Inferior parietal cortex (tissue), 1 donor: ENCODE measurements at regions not wholly inside any gene's neighbourhood (a gene's known extent, or its start where the extent isn't known, plus 50 kb on each side); places are given as distances from the start of the nearest gene placed in this dataset.

Experiments
- DNase-seq: peaks from one replicate; pipeline ENCODE4 v3.0.0-alpha.2; 2016; ENCODE audit errors: extremely low spot score

DNA sequence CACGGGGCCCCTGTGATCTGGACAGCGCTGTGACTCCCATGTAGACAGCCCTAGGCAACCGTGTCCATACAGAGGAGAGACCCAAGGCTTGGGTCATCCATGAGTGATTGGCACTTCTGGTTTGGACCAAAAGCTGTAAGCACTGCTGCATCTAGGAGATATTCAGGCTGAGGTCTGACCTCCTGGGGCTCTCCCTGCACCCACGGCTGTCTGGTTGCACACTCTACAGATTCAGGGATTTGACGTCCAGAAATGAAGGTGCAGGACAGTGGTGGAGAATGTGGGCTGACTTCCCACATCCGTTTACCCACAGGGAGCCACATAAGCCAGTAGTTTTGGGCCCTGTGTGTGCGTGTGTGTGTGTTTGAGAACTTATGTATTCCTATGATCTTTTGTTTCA, 76.2 kb upstream of the ARHGEF7 start:
- no peak for DNase-seq

DNA sequence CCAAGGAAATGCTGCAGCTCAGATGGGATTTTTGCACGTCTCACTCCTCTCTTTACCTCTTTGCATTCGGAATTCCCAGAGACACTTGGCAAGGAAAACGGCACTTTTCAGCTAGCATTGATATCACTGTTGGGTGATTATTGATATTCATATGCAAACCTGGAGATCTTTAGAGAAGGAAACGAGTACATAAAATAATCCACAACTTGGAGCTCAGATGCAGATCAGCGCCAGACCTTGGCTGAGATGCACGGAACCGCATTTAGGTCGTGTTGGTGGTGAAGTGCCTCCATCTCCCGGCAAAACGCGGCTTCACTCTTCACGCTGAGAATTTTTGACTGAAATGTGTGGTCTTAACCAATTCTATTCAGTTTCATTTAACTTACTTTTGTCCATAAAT, 77.2 kb upstream of the ARHGEF7 start:
- no peak for DNase-seq

DNA sequence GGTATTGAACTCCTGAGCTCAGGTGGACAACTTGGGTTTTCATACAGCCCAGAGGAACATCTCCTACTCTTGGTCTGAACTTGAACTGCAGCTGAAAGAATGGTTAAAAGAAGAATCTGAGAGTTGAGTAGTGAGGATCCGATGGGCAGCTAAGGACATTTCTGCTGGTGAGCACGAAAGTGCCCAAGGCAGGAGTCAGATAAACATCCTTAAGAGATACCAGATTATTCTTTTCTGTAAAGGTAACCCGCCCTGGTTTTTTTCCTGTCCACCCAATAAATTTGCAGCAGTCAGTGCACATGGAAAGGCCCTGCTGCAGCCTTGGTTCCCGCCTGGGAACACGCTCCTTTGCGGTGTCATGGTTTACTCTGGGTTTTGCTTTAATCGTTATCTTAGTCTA, 78.4 kb upstream of the ARHGEF7 start:
- no peak for DNase-seq

DNA sequence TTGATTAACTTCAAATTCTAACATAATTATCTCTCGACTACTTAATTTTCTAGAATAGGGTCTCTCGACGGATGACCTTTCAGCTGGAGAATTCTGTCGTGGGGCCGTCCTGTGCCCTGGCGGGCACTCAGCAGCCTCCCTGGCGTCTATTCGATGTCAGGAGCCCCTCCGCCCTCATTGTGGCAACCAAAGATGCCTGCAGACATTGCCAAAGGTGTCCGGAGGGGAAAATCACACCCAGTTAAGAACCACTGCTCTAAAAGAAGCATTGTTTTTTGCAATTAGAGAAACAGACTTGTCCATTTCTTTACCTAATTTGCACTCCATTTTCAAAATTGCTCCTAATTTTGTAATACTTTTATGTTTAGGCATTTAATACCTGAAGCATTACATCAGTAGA, 79.2 kb upstream of the ARHGEF7 start:
- no peak for DNase-seq

DNA sequence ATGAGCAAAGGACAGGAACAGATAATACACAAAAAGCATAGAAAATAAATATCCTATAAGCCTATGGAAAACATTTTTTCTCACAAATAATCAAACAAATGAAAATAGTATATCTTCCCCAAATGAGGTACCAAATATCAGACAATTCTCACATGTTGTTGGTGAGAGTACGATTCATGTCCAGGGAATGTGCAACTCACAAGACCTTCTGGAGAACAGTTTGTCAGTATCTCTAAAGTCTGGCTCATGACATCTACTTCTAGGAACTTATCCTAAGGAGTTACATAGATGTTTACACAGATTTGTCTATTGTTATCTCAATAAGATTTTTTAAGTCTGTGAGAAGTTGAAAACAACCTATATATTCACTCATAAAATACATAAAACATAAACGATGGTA, 80.3 kb upstream of the ARHGEF7 start:
- no peak for DNase-seq

DNA sequence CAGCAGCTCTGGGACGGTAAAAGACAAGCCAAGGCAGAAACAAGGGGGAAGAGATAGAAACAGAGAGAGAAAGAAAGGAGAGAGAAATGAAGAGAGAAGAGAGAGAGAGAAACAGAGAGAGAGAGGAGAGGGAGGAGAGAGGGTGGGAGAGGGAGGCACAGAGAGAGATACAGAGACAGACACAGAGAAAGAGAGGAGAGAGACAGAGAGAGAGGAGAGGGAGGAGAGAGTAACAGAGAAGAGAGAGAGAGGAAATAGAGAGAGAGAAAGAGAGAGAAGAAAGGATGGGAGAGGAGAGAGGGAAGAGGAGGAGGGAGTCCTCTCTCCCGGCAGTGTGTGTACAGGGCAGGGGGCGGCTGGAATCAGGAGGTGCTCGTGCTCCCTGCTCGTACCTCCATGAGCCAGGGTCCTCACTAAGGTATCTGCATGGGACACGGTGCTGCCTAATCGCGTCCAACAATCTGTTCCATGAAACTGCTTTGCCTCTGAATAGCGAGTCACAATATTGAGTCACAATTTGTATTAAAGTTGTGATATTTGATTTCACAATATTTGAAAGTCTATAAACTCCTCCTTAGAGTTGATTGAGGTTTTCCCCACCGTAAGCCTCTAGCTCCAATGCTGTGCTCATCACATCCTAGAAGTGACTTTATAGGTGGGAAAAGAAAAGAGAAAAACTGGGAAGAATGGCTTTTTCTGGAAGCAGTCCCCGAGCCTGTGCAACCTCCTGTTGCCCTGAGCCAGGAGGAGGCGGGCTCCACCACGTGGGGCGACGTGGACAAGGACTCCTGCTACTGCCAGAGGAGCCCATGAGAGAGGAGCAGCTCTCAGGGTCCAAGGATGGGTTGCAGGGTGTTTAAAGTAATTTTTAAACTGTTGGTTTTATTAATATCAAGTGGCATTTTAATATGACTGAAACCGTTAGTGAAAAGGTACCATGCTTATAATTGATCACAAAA, 81.7 kb upstream of the ARHGEF7 start:
- DNase-seq, result no peak

DNA sequence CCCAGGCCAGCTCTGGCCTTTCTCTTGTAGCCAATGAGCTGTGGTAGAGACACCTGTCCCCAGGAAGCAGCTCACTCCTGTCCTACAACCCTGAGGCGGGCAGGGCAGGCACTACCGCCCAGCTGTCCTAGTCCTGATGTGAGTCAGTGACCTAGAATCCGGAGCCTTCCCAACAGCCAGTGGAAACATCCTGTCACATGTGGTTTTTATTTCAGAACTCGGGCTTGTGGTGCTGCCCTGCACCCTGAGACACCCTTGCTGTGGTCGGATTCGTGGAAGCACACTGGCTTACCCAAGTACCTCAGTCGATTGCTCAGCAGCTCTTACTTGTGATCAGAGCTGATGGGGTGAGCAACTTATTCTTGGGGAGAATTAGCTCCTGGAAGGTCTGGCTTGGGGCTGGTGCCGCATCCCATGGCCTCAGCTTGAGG, 83.6 kb upstream of the ARHGEF7 start:
- no peak for DNase-seq

DNA sequence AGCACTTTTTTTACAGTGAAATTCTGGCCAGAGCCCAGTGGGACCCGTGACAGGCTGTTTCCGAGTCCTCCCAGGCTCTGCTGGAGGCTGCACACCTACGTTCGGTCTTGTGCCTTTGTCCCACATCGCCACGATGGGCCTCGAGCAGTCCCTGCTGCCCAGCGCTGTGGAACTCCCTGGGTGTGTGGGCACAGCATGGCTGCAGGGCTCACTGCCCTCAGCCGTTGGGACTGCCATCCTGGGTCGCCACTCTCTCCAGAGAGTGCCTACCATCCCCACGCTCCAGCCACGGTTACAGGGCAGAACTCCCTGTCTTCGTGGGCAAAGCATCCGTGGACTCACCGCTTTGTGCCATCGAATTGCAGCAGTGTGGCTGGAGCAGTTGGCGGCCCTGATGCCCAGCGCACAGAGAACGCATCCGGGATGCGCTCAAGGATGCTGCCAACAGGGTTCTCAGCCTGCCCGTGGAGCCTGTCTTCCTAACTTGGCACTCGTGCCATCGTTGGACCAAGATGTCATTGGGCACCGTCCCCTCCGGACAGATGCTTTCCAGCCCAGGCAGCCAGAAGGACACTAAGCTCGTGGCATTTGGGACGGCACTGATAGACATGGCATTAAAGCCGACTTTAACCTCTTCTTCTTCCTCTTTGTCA, 85.0 kb upstream of the ARHGEF7 start:
- DNase-seq, result no peak

DNA sequence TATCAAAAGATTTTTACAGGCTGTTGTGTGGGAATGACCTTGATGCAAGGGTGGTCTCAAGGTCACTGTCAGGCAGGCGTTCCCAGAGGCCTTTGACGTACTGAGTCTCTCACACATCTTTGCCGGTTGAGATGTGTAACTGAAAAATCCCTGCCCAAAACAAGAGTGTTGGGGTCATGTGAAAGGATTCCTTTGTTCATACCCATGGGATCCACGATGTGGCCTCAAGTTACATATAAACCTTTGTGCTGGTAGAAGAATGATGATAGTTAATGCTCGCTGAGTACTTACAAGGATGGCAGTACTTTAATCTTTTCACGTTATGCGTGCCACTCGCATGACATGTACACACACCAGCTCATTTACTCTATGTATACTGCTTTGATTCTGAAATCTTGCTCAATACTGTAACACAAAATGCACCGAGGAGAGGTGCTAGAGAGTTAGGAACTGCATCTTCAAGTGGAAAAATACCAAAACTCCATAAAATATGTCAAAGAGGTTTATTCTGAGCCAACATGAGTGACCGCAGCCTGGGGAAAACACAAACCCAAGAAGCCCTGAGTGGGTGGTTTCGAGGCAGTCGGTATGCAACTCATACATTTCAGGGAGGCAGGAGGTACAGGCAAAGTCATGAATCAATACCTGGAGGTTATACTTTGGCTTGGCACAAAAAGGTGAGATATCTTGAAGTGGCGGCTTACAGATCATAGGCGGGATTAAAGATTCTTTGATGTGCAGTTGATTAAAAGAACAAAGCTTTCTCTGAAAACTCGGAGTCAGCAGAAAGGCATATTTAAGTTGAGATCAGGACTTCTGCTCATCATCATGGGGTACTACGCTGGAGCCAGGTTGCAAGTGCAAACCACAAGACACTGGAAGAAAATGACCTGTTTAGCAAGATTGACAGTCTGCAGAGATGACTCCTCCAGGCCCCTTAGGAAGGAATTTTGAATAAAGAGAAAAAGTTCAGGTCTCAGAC, 87.4 kb upstream of the ARHGEF7 start:
- no peak for DNase-seq

DNA sequence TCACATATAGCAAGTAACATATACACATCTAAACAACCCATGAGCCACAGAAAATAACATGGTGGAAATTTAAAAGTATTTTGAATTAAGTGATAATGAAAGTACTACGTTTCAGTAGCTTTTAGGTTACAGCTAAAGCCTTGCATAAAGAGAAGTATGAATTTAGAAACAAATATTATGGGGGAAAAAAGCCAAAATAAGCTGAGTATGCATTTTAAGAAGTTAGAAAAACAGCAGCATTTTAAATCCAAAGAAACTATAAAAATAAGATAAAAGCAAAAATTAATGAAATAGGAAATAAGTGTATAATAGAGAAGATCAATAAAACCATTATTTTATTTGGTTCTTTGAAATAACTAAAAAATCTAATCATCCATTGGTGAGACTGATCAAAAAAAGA, 89.8 kb upstream of the ARHGEF7 start:
- DNase-seq, result no peak

DNA sequence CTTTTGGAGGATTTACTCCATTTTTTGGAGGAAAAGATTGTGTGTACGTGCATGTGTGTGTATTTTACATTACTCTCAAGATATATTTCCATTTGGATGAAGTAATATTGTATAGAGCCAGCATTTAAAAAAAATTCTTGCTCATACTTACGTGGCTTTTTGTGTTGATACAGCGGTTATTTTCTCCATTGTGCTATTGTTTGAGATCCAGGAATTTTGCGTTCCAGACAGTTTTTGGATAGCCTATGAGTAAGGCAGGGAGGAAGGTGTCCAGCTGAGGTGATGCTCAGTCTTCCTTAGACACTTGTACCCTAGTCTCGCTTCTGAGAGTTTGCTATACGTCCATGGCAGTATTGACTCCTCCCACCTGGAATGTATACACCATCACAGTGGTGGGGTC, 92.2 kb upstream of the ARHGEF7 start:
- DNase-seq, result no peak

DNA sequence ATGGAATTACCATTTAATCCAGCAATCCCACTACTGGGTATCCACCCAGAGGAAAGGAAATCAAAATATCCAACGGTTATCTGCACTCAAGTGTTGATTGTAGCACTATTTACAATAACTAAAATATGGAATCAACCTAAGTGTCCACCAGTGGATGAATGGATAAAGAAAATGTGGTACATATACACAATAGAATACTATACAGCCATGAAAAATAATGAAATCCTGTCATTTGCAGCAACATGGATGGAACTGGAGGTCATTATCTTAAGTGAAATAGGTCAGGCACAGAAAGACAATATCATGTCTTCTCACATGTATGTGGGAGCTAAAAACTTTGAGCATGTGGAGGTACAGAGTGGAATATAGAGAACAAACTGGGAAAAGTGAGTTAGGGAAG, 92.9 kb upstream of the ARHGEF7 start:
- no peak for DNase-seq

DNA sequence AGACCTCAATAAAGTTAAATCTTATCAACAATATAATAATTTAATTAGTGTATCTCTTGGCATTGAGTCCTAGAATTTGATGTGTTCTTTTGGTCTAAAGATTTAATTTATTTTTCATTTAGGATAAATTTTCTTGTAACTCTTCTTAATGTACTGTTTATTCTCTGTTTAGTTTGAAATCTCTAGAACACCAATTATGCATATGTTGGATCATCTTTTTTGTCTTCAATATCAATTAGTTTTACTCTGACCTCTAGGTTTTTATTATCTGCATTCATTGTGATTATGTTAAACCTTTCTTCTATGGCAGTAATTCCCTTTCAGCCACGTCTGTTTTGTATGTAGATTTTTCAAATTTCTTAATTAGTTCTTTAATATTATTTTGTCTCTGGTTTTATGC, 93.8 kb upstream of the ARHGEF7 start:
- no peak for DNase-seq

DNA sequence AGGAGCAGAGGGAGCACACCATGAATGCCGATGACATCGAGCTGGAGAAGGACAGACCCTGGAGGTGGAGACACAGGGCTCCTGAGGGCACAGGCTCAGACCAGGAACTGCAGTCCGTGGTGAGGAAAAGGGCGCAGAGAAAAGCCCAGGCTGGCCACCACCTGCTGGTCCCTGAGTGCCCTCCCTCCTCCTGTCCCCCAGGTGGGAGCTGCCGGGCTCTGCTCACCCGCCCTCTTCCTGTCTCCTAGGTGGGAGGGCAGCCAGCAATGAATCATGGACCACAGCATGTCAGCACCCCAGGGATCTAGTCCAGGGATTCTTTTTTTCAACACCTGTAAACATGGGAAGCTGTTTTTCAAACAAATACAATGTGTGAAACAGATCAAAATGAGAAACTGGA, 94.6 kb upstream of the ARHGEF7 start:
- no peak for DNase-seq

DNA sequence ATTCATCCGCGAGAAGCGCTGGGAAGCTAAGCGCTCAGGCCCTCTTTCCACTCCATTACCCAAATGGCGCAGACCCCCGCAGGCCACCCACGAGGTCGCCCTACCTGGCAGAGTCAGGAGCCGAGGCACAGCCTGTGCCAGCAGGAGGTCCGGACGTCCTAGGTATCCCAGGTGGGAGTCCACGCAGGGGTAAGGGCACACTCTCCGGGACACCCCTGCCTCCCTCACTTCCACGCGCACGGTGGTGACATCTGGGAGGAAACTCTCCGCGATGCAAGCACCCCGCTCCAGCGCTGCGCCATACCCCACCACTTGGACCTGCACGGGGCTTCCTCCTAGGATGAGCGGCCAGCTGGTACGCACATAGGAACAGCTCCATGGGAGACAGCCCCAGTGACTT, 95.1 kb upstream of the ARHGEF7 start:
- DNase-seq, result no peak

DNA sequence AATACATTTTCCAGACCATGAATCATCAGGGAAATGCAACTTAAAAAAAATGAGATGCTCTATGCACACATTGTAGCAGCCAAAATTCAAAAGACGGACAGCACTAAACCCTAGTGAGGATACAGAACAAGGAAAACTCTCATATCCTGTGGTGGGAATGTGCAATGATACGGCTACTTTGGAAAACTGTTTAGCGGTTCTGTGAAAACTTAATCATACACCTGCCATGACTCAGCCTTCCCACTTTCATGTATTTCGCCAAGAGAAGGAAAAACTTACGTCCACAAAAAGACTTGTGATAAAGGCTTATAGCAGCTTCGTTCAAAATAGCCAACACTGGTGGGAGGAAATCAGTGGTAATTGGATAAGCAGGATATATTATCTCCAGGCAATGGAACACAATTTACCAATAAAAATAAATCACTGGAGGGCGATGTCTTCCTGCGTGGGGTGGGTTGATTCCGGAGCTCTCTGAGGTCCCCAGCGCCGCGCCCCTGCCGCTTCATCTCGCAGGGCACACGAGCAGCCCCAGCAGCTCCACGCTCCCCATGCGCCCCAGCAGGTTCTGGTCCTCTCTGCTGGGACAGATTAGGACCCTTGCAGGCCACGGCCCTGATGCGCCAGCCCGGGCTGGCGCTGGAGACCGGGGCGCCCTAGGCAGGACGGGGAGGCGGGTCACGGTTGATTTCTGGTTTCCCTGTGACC, 97.2 kb upstream of the ARHGEF7 start:
- no peak for DNase-seq

DNA sequence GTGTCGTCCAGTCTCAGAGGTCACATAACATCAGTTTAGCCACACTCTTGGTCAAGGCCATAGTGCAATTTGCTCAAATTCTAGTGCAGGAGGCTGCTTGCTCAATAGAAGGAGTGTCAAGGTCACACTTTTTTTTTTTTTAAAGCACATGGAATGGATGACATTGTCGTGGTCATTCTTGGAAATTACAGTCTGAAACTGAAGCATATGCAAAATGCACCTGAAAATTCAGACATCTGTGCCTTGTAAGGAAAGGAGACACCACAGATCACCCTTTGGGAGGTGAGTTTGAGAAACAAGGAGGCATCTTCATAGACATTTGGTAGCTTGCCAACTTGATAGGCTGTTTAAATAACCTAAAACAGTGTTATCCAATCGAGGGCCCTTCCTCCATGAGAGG, 98.3 kb upstream of the ANKRD10 start:
- DNase-seq, result no peak

DNA sequence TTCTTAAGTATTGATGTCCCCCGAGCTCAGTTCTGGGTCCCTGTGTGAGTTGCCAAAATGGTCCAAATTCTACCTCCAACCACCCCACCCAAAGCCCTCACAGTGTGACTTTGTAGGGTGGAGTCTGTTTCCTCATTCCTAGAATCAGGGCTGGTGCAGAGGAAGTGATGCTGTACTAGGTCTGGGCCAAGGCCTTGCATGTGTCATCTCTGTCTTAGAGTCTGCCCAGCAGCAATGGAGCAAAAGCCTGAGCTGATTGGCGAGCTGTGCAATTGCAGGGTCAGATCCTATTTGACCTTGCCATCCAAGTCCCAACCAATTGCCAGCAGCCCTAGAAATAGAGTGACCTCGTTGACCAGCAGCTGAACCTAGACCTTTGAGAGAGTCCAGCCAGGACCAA, 97.0 kb upstream of the ANKRD10 start:
- DNase-seq, result no peak

DNA sequence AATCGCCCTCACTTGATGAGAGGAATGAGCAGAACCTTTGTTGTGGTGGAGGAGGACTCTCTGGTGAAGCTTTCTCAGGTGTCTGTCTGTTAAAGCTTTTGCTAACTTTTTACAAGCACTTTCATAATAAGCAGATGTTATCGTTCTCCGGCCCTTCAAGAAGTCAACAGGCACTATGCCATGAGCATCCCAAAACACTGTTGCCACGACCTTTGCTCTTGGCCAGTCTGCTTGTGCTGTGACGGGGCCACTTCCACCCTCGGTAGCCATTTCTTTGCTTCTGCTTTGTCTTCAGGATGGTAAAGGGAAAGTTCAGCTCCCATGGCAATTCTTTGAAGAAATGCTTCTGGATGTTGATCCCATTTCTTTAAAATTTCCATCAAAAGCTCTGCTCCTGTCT, 93.5 kb upstream of the ANKRD10 start:
- DNase-seq, result no peak

DNA sequence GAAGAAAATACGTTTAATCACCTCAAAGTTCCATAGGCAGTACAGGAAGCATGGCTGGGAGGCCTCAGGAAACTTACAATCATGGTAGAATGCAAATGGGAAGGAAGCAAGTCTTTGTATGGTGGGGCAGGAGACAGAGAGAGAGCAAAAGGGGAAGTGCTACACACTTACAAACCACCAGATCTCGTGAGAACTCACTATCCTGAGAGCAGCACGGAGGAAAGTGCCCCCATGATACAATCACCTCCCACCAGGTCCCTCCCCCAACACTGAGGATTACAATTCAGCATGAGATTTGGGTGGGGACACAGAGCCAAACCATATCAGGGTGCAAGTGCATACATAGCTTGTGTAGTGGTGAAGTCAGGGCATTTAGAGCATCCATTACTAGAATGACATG, 92.3 kb upstream of the ANKRD10 start:
- DNase-seq, result no peak

DNA sequence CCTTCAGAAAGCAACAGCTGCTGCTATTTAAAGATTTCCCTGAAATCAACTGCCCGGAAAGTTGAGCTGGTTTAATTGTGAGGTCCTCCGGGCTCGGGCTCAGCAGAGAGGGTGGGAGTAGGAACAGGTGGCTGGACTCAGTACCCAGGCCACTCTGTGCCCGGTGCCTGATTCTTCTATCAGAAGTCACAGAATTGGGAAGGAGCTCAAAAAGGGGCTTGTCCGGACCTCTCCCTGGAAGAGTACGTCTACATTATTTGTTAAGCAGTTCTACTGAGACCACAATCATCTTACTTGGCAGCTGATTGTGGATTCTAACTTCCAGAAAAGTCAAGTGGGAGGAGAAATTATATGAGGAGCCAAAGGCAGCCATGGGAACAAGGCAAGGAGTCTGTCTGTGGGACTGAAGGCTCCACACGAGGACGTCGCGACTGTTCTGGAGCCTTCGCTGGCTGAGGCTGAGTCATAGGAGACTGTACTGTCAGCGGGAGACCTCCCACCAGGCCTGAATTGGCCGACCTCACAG, 91.7 kb upstream of the ANKRD10 start:
- DNase-seq, result no peak
